K562 (cell line): ENCODE measurements at regions not wholly inside any gene's neighbourhood (a gene's known extent, or its start where the extent isn't known, plus 50 kb on each side); places are given as distances from the start of the nearest gene placed in this dataset.

ENCODE experiments used
- ATAC-seq: fragments of 200-7000 bp; cut with Tn5 transposase; 3 replicates; pipeline ENCODE4 v1.9.1; 2020; ENCODE audit warnings: moderate library complexity
- BruUV-seq: library from RNA; stranded (reverse); fragments of 400-500 nt; replicated peaks from 2 replicates; lab custom pipeline; 2021; lab: Mats Ljungman, UMichigan
- CTCF ChIA-PET: fragments of 300-600 bp; formaldehyde crosslinking; extraction: SDS; loops from one replicate; lab custom pipeline; 2021; ENCODE audit warnings: low intra/inter-chr PET ratio; lab: Yijun Ruan, JAX
- POLR2A ChIA-PET: fragments of 300-600, 350-650 bp; sonication (Branson Sonifier 250); formaldehyde crosslinking; extraction: SDS; loops from one replicate; lab custom pipeline; 2021; ENCODE audit warnings: antibody characterized with exemption, inconsistent platforms; lab: Yijun Ruan, JAX
- DNase-seq, 4 experiments: peaks; one replicate each; pipeline versions ENCODE4 v3.0.0 to v3.0.0-alpha.2; 2011 to 2018; ENCODE audit warnings: low spot score in 3 of 4, mixed read lengths in 3 of 4; ENCODE audit errors: extremely low read depth in 1 of 4
- FAIRE-seq: peaks from 2 replicates; lab custom pipeline; 2011; peaks lifted over from hg19 to GRCh38; lab: Jason Lieb, UNC
- H2AFZ ChIP-seq: 2 replicates; pipeline ENCODE4 v1.6.0; 2011; ENCODE audit warnings: low read depth, low read length, control low read depth, inconsistent platforms
- H3K27ac ChIP-seq: fragments of 200-600 bp; 3 replicates; pipeline ENCODE4 v1.8.0; 2011; ENCODE audit warnings: low read depth, mild to moderate bottlenecking, control low read depth, inconsistent platforms, low read length, moderate library complexity, mixed read lengths; ENCODE audit errors: extremely low read depth
- H3K27me3 ChIP-seq, 2 experiments: fragments of 300-600 bp in 1 of 2; 2 replicates in 1 of 2; 3 replicates in 1 of 2; pipeline versions ENCODE4 v1.6.0 to v1.8.0; 2011; ENCODE audit warnings: inconsistent platforms in 2 of 2, low read length in 2 of 2, mild to moderate bottlenecking in 1 of 2, mixed read lengths in 1 of 2, moderate library complexity in 1 of 2; ENCODE audit not compliant: control insufficient read depth in 2 of 2, insufficient read depth in 2 of 2
- H3K36me3 ChIP-seq: fragments of 300-600 bp; 3 replicates; pipeline ENCODE4 v1.8.0; 2011; ENCODE audit warnings: mild to moderate bottlenecking, low read length, inconsistent platforms; ENCODE audit not compliant: control insufficient read depth, insufficient read depth
- H3K4me1 ChIP-seq, 2 experiments: fragments of 200-600 bp in 1 of 2; replicated peaks in 1 of 2; 2 replicates in 1 of 2; 3 replicates in 1 of 2; pipeline versions ENCODE4 v1.5.1 to v1.8.0; 2011; ENCODE audit warnings: inconsistent platforms in 2 of 2, low read length in 2 of 2, mild to moderate bottlenecking in 1 of 2, mixed read lengths in 1 of 2, moderate library complexity in 1 of 2; ENCODE audit not compliant: control insufficient read depth in 2 of 2, insufficient read depth in 2 of 2
- H3K4me2 ChIP-seq: 2 replicates; pipeline ENCODE4 v1.6.1; 2011; ENCODE audit warnings: low read length, control low read depth, inconsistent platforms, mixed read lengths; ENCODE audit not compliant: insufficient read depth
- H3K4me3 ChIP-seq: fragments of 200-600 bp; sonication (generic), shearing (Covaris generic); 2 replicates; pipeline ENCODE4 v1.5.1; 2016; ENCODE audit warnings: control low read depth, inconsistent platforms
- H3K79me2 ChIP-seq: fragments of 200-600 bp; 3 replicates; pipeline ENCODE4 v1.8.0; 2011; ENCODE audit warnings: low read length, inconsistent platforms; ENCODE audit not compliant: control insufficient read depth, insufficient read depth
- H3K9ac ChIP-seq, 2 experiments: 2 replicates each; pipeline versions ENCODE4 v1.6.0 to v1.6.1; 2011; ENCODE audit warnings: low read depth in 2 of 2, low read length in 2 of 2, control low read depth in 1 of 2, inconsistent platforms in 1 of 2, mild to moderate bottlenecking in 1 of 2, mixed read lengths in 1 of 2; ENCODE audit not compliant: insufficient read depth in 1 of 2
- H3K9me1 ChIP-seq: one replicate; pipeline ENCODE4 v1.6.0; 2011; ENCODE audit warnings: inconsistent platforms, mild to moderate bottlenecking, low read length, moderate library complexity; ENCODE audit not compliant: control insufficient read depth, insufficient read depth
- H3K9me3 ChIP-seq: replicated peaks from 2 replicates; pipeline ENCODE4 v1.5.1; 2011; ENCODE audit warnings: low read depth, low read length, inconsistent platforms; ENCODE audit not compliant: control insufficient read depth, insufficient read depth
- H4K20me1 ChIP-seq: replicated peaks from 2 replicates; pipeline ENCODE4 v1.6.1; 2011; ENCODE audit warnings: low read length, inconsistent platforms, mixed read lengths; ENCODE audit not compliant: control insufficient read depth, insufficient read depth
- ASH1L ChIP-seq: fragments of 450-650 bp; IDR thresholded peaks from 2 replicates; pipeline ENCODE4 v1.6.1; 2018; ENCODE audit warnings: borderline replicate concordance, mild to moderate bottlenecking, low read depth; ENCODE audit not compliant: partially characterized antibody
- CSDE1 ChIP-seq, 2 experiments: fragments of 450-650 bp; IDR thresholded peaks; 2 replicates each; pipeline ENCODE4 v1.6.1; 2016; ENCODE audit warnings: mild to moderate bottlenecking in 1 of 2
- CTBP1 ChIP-seq: fragments of 450-650 bp; IDR thresholded peaks from 2 replicates; pipeline ENCODE4 v1.6.1; 2016; ENCODE audit warnings: borderline replicate concordance
- EWSR1 ChIP-seq: fragments of 450-650 bp; IDR thresholded peaks from 2 replicates; pipeline ENCODE4 v1.6.1; 2018; ENCODE audit warnings: borderline replicate concordance, mild to moderate bottlenecking, low read depth, moderate library complexity; ENCODE audit not compliant: partially characterized antibody
- FOXP1 ChIP-seq: sonication (generic); formaldehyde crosslinking; IDR thresholded peaks from 2 replicates; pipeline ENCODE4 v1.8.0; 2022; ENCODE audit warnings: mild to moderate bottlenecking, missing genetic modification reagents
- ILF3 ChIP-seq: fragments of 450-650 bp; IDR thresholded peaks from 2 replicates; pipeline ENCODE4 v1.6.1; 2018; ENCODE audit warnings: antibody characterized with exemption, mild to moderate bottlenecking, moderate library complexity, borderline replicate concordance
- ILK ChIP-seq: fragments of 450-650 bp; IDR thresholded peaks from 2 replicates; pipeline ENCODE4 v1.6.1; 2016; ENCODE audit warnings: missing genetic modification characterization, low read depth, mild to moderate bottlenecking, missing compliant biosample characterization, moderate library complexity, borderline replicate concordance
- MAFF ChIP-seq: IDR thresholded peaks from 2 replicates; pipeline ENCODE4 v1.6.1; 2012; ENCODE audit warnings: low read length, improper control_type of control experiment
- MAFK ChIP-seq: IDR thresholded peaks from 2 replicates; pipeline ENCODE4 v1.6.1; 2011; ENCODE audit warnings: low read length, improper control_type of control experiment
- MBD1 ChIP-seq: fragments of 250-450 bp; sonication (Bioruptor Pico); IDR thresholded peaks from 2 replicates; pipeline ENCODE4 v1.8.0; 2022; ENCODE audit warnings: inconsistent platforms
- PHF8 ChIP-seq: fragments of 200-600 bp; sonication (generic); IDR thresholded peaks from 2 replicates; pipeline ENCODE4 v1.6.1; 2012; ENCODE audit warnings: mixed run types, mild to moderate bottlenecking, inconsistent platforms, low read length, moderate library complexity, borderline replicate concordance
- PTTG1 ChIP-seq: fragments of 450-650 bp; IDR thresholded peaks from 2 replicates; pipeline ENCODE4 v1.6.1; 2016; ENCODE audit warnings: low read depth, mild to moderate bottlenecking, missing genetic modification characterization, missing compliant biosample characterization
- RAD21 ChIP-seq, 2 experiments: fragments of 250-450 bp in 1 of 2; fragments of 450-650 bp in 1 of 2; sonication (Bioruptor Pico) in 1 of 2; formaldehyde crosslinking in 1 of 2; IDR thresholded peaks in 1 of 2; conservative IDR thresholded peaks in 1 of 2; 2 replicates each; pipeline versions ENCODE4 v1.4.0 to v1.8.0; 2020 to 2022; ENCODE audit warnings: mild to moderate bottlenecking in 2 of 2, moderate library complexity in 1 of 2
- USF1 ChIP-seq: sonication (generic); formaldehyde crosslinking; IDR thresholded peaks from 2 replicates; pipeline ENCODE4 v1.9.0; 2022; ENCODE audit warnings: mild to moderate bottlenecking, missing genetic modification reagents
- ZNF398 ChIP-seq: fragments of 250-450 bp; sonication (Bioruptor Pico); IDR thresholded peaks from 2 replicates; pipeline ENCODE4 v1.8.0; 2021; ENCODE audit warnings: moderate library complexity, mild to moderate bottlenecking, inconsistent platforms
- ZNF408 ChIP-seq: fragments of 250-450 bp; sonication (Bioruptor Pico); IDR thresholded peaks from 2 replicates; pipeline ENCODE4 v1.4.0; 2020; ENCODE audit warnings: low read depth, mild to moderate bottlenecking, moderate library complexity
- WGBS: fragments of 100-300 bp; shearing (Covaris generic); methylation state at CpG from one replicate; pipeline ENCODE4 v1.1.6; 2016; ENCODE audit warnings: low coverage, mixed read lengths; ENCODE audit not compliant: insufficient coverage; ENCODE audit errors: missing lambda C conversion rate; 5-methylcytosine and 5-hydroxymethylcytosine counted together
- in situ Hi-C: fragments of 300-500 bp; cut with MboI; formaldehyde crosslinking; loops from 4 replicates; pipeline ENCODE4 v1.15.0; 2018; ENCODE audit warnings: inconsistent platforms, mixed read lengths
- intact Hi-C: fragments of 100-400 bp; cut with micrococcal nuclease; formaldehyde crosslinking; loops from 2 replicates; pipeline ENCODE4 v1.14.2; 2022

GRCh38 chr10:78815702-78816334 is 252.9 kb upstream of the ZMIZ1 start:
- Histone ChIP-seq H3K4me2 (no peak overlapping the region), H3K9me1 (no peaks in the 10 kb centered on the region), H3K27ac (no peak overlapping the region), H3K9ac (no peak overlapping the region), H3K36me3 (no peaks in the 10 kb centered on the region), H2AFZ (no peak overlapping the region), H3K4me1 (no peaks in the 10 kb centered on the region), H4K20me1 (no peaks in the 10 kb centered on the region), H3K9me3 (no peaks in the 10 kb centered on the region), H3K4me3 (no peak overlapping the region), H3K79me2 (no peaks in the 10 kb centered on the region), H3K27me3 (0 out of 5 replicates have a peak, but pooled peaks cover 0 to 5% of the 10 kb centered on the region in 2 experiments)
- in situ Hi-C loops (no loop called here), intact Hi-C loops (no loop called here)
- ChIA-PET CTCF (no interaction called here), POLR2A (no interaction called here)
- ATAC-seq = no peak
- 0% methylated on average over 2 of the region's 2 CpGs for WGBS
- BruUV-seq = no TSS peak
- FAIRE-seq = no peak
- TF ChIP-seq ZNF408 (no peak), MAFK (no peak), ILK (tag) (no peak), CTBP1 (no peak), ILF3 (no peak), CSDE1 (IDR thresholded peaks at IDR 0.05) (no peak), FOXP1 (no peak), MBD1 (CRISPR knock-in tag) (no peak), ZNF398 (no peak), ASH1L (no peak), PTTG1 (tag) (no peak), MAFF (no peak), USF1 (CRISPR knock-in tag) (no peak), PHF8 (no peak), RAD21 (CRISPR knock-in tag; conservative IDR thresholded peaks at IDR 0.05 in 1 of 2, IDR thresholded peaks at IDR 0.05 in 1 of 2) (no peak), EWSR1 (no peak)
- no peak for DNase-seq
